GM12864 (cell line): ENCODE measurements at regions not wholly inside any gene's neighbourhood (a gene's known extent, or its start where the extent isn't known, plus 50 kb on each side); places are given as distances from the start of the nearest gene placed in this dataset.
A peak's percentile ranks its signal among the peaks of the same experiment; 100 is the strongest.
"Not testable (repeated sequence)": the region's sequence is repeated elsewhere in the genome, so short reads cannot be mapped to it uniquely, and the experiment has no call there.

Experiments
- DNase-seq: peaks from one replicate; pipeline ENCODE4 v3.0.0-alpha.2; 2011; ENCODE audit warnings: low read depth
- H3K4me3 ChIP-seq: 2 replicates; pipeline ENCODE4 v1.5.1; 2011; ENCODE audit warnings: mild to moderate bottlenecking, low read depth, low read length, control low read depth
- TF ChIP-seq, protein P1 (sequence below): IDR thresholded peaks from 2 replicates; pipeline ENCODE4 v1.5.1; 2011; ENCODE audit warnings: low read depth, mild to moderate bottlenecking, moderate library complexity, low read length, control low read depth, inconsistent platforms; ENCODE audit errors: missing control alignments

- no peak overlapping the region for H3K4me3 ChIP-seq
- no peak for DNase-seq
- TF ChIP-seq, protein P1, sequence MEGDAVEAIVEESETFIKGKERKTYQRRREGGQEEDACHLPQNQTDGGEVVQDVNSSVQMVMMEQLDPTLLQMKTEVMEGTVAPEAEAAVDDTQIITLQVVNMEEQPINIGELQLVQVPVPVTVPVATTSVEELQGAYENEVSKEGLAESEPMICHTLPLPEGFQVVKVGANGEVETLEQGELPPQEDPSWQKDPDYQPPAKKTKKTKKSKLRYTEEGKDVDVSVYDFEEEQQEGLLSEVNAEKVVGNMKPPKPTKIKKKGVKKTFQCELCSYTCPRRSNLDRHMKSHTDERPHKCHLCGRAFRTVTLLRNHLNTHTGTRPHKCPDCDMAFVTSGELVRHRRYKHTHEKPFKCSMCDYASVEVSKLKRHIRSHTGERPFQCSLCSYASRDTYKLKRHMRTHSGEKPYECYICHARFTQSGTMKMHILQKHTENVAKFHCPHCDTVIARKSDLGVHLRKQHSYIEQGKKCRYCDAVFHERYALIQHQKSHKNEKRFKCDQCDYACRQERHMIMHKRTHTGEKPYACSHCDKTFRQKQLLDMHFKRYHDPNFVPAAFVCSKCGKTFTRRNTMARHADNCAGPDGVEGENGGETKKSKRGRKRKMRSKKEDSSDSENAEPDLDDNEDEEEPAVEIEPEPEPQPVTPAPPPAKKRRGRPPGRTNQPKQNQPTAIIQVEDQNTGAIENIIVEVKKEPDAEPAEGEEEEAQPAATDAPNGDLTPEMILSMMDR = no peak
Measured at GRCh38 chr1:199509456-199509855, 518.1 kb upstream of the NR5A2 start.

DNA sequence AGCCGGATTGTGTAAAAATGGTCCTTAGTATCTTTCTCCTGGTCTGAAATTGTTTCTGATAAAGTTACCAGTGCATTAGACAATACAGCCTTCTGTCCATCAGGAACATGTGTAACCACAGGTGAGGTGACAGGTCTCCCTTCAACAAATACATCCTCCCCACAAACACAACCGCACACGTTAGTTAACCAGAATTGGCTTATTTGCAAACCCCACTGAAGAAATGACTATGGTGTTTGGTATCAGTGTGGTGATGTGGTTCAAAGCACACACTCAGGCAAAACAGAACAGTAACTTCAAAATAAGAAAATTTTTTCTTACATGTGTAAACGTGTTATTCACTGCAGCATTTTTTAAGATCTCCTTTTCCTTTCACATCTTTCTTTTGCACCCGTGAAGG is 517.2 kb upstream of the NR5A2 start:
- no peak overlapping the region for H3K4me3 ChIP-seq
- peak; percentile 16 for DNase-seq

DNA sequence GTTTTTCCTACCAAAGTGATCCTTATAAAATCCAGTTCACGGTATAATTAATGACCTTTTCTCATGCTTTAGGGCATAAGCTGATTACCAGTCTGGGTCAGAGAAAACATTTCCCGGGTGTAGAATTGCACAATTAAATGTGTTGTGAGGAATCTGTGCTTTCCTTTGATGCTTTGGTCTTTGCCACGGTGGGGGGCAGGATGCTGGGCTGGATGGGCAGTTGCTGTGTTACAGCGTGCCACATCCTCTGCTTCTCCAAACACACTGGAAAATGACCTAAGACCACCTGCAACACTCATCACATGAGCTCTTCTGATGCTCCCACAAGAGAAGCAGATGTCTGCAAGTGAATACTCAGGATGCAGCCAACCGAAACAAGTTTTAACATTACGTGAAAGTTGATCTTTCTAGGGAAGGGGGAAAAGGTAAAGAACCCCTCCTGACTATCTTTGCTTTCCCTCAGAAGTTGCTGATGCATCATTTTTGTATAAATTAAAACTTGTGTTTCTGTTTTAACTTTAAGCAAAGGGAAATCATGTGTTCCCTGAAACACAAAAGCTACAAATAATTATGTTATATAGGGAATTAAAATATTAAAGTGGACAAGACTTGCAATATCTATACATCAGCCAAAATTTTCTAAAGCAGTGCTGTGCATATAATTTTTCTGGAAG is 515.3 kb upstream of the NR5A2 start:
- H3K4me3 ChIP-seq = no peak overlapping the region
- no peak for DNase-seq
- TF ChIP-seq, protein P1 = no peak

More for the DNA sequence above, 517.2 kb upstream of the NR5A2 start:
- TF ChIP-seq, protein P1 = no peak

- no peak overlapping the region for H3K4me3 ChIP-seq
- TF ChIP-seq, protein P1 = no peak
- DNase-seq = no peak
Measured at GRCh38 chr1:199515261-199515660, 512.2 kb upstream of the NR5A2 start.

DNA sequence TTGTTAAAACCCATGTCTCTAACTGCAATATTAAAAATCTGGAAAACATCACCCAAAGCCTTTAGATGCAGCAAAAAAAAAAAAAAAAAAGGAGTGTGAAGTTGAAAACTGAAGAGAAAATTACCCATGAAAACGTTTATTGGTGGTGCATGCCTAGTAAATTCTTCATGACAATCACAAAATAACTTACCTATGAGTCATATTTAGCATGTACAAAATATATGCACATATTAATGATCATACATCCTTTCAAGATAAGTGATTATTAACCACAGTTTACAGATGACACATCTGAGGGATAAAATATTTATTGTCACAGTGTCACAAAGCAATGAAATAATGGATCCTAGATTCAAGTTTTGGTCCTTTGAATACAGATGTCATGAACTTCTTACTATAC is 505.2 kb upstream of the NR5A2 start:
- no peak for DNase-seq
- TF ChIP-seq, protein P1 = no peak
- H3K4me3 ChIP-seq = no peak overlapping the region

- DNase-seq = no peak
- H3K4me3 ChIP-seq = no peak overlapping the region
- TF ChIP-seq, protein P1 = no peak
Measured at GRCh38 chr1:199522936-199523335, 504.6 kb upstream of the NR5A2 start.

- TF ChIP-seq, protein P1 = no peak
- H3K4me3 ChIP-seq = no peak overlapping the region
- DNase-seq = no peak
Measured at GRCh38 chr1:199529324-199529723, 498.2 kb upstream of the NR5A2 start.

GRCh38 chr1:199533361-199533760 is 494.1 kb upstream of the NR5A2 start:
- not testable (repeated sequence) for H3K4me3 ChIP-seq

More at GRCh38 chr1:199533361-199533760, 494.1 kb upstream of the NR5A2 start:
- DNase-seq = not testable (repeated sequence)
